Activated T-cell treated with anti-CD3 and anti-CD28 coated beads, Interleukin-2, amount 50 U/mL, for 4 hours (primary cell): ENCODE measurements at regions not wholly inside any gene's neighbourhood (a gene's known extent, or its start where the extent isn't known, plus 50 kb on each side); places are given as distances from the start of the nearest gene placed in this dataset.

Experiments
- ATAC-seq, 2 donors: fragments of 200-7000 bp; cut with Tn5 transposase; one replicate each; pipeline ENCODE4 v1.10.0; 2021
- DNase-seq: peaks from one replicate; pipeline ENCODE4 v3.0.0-alpha.2; 2020
- H3K27me3 Mint-ChIP-seq: one replicate; pipeline ENCODE4 v1.8.0; 2021; ENCODE audit warnings: low read depth, mixed read lengths
- H3K36me3 Mint-ChIP-seq: one replicate; pipeline ENCODE4 v1.8.0; 2022; ENCODE audit warnings: mixed read lengths; ENCODE audit not compliant: insufficient read depth
- H3K4me1 Mint-ChIP-seq: one replicate; pipeline ENCODE4 v1.8.0; 2021; ENCODE audit warnings: low read depth, mixed read lengths
- H3K4me3 Mint-ChIP-seq: one replicate; pipeline ENCODE4 v1.8.0; 2021; ENCODE audit warnings: mild to moderate bottlenecking, moderate library complexity, mixed read lengths
- H3K9me3 Mint-ChIP-seq: one replicate; pipeline ENCODE4 v1.8.0; 2021; ENCODE audit warnings: mixed read lengths

DNA sequence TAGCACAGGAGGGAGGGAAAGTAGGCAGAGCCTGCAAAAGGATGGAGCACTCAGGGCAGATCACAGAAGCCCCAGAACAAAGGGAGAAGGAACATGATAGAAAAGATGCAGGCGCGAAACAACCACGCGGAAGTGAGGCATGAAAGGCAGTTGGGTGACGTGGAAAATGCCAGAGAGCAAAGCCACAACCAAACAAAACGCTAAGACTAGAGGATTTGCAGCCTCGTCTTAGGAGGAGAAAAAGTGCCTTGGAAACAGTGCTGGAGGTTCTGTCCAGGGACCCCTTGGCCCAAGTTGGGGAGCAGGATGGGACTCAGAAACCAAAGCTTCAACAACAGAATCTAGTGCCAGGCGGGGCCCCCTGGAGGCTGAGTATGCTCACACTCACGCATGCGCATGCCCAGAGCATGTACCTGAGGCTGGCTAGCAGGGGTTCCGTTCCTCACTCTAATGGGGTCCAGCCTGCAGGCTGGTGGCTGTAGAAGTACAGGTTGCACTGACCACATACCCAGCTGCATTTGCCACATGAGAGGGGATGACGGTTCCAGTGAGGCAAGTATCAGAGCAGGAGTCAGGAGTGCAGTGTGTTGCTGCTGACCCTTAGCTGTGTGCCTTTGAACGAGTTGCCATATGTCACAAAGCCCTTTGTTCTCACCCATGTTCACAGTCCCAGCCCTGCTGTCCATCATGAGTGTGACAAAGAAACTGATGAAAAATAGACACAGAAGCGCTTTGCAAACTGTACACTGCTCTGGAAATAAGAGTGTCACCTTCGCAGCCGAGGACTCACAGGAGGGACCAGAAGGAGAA lies 568.6 kb upstream of the CADM1 start:
- DNase-seq (no peak), ATAC-seq (no peak)
- Mint-ChIP-seq H3K4me3 (no peak overlapping the region), H3K27me3 (peaks cover 4% of the 10 kb centered on the region), H3K9me3 (peaks cover 5% of the 10 kb centered on the region), H3K4me1 (no peaks in the 10 kb centered on the region), H3K36me3 (no peaks in the 10 kb centered on the region)

DNA sequence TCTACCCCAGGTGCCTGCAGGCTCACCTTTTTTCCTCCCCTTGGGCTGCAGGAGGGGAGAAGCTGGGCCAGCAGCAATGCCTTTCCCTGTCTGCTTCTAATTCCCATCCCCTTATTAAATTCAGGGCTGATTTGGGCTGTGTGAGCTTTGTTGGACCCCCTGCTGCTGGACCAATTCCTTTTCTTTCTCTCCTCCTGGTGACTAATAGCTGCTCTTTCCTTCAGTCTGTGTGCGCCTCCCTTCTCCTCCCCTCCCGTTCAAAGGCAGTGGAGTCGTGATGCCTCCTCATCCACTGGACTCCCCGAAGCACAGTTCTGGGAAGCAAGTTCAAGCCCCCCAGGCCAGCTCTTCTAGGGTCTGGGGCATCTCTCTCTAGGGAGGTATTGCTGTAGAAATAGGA lies 567.9 kb upstream of the CADM1 start:
- Mint-ChIP-seq H3K27me3 (peaks cover 4% of the 10 kb centered on the region), H3K4me3 (no peak overlapping the region), H3K9me3 (peaks cover 5% of the 10 kb centered on the region), H3K36me3 (no peaks in the 10 kb centered on the region), H3K4me1 (no peaks in the 10 kb centered on the region)
- no peak for ATAC-seq
- no peak for DNase-seq

DNA sequence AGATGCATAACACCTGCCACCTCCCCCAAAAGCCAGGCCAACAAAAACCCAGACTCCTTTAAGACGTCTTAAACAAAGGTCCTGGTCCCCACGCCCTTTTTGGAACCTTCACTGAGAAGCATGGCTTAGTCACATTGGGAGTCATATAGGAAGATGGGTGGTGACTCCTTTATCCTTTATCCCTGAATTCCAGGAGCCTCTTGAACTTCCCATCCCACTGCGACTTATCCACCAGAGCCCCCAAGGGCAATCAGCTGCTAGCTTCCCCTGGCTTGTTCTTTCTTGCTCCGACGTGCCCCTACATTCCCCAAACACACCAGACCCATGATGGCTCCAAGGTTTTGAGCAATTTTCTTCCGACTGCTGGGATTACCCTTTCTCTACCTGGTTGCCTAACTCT lies 567.0 kb upstream of the CADM1 start:
- H3K4me1 Mint-ChIP-seq = no peaks in the 10 kb centered on the region
- no peak overlapping the region for H3K4me3 Mint-ChIP-seq
- no peaks in the 10 kb centered on the region for H3K36me3 Mint-ChIP-seq
- no peaks in the 10 kb centered on the region for H3K9me3 Mint-ChIP-seq
- DNase-seq (no peak), ATAC-seq (no peak)
- no peaks in the 10 kb centered on the region for H3K27me3 Mint-ChIP-seq

DNA sequence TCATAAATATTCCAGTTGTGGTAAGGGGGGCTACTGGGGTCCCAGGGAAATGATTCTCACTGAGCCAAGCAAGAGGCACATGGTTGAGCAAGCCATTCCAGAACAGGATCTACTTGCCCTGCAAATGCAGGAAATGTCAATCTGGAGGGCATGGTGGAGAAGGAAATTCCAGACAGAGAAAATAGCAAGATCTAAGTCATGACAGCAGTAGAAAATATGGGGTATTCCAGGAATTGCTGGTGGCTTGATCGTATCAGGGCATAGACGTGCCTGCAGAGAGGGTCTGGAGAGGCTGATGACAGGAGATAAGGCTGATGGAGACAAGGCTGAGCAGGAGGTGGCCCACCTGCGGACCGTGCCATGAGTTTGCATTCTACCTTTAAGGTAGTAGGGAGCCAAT lies 566.3 kb upstream of the CADM1 start:
- no peaks in the 10 kb centered on the region for H3K4me1 Mint-ChIP-seq
- no peaks in the 10 kb centered on the region for H3K9me3 Mint-ChIP-seq
- ATAC-seq (no peak), DNase-seq (no peak)
- peaks cover 3% of the 10 kb centered on the region for H3K27me3 Mint-ChIP-seq
- H3K4me3 Mint-ChIP-seq = no peak overlapping the region
- H3K36me3 Mint-ChIP-seq = no peaks in the 10 kb centered on the region

- Mint-ChIP-seq H3K4me1 (no peaks in the 10 kb centered on the region), H3K4me3 (no peak overlapping the region), H3K9me3 (no peaks in the 10 kb centered on the region), H3K27me3 (peaks cover 6% of the 10 kb centered on the region), H3K36me3 (no peaks in the 10 kb centered on the region)
- DNase-seq (no peak), ATAC-seq (no peak)
Measured at GRCh38 chr11:116066777-116067176, 562.6 kb upstream of the CADM1 start.

DNA sequence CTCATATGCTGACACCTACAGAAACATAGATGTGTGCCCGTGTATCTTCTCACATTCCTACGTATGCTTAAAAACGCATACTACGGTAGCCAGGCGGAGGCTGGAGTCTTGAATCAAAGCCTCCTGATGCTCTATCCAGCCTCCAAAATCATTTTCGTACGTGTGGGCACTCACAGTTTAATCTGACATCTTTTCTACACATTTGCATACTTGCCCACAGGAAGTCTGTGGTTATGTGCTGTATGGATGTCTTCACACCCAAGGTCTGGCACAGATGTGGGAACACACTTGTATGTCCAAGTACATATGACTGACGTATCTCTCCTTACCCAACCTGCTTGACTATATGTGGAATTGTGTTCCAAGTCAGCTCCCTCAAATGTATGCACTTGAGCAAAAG lies 561.8 kb upstream of the CADM1 start:
- ATAC-seq = no peak
- DNase-seq = no peak
- H3K36me3 Mint-ChIP-seq = no peaks in the 10 kb centered on the region
- no peaks in the 10 kb centered on the region for H3K9me3 Mint-ChIP-seq
- no peaks in the 10 kb centered on the region for H3K4me1 Mint-ChIP-seq
- H3K27me3 Mint-ChIP-seq = peaks cover 9% of the 10 kb centered on the region
- no peak overlapping the region for H3K4me3 Mint-ChIP-seq

DNA sequence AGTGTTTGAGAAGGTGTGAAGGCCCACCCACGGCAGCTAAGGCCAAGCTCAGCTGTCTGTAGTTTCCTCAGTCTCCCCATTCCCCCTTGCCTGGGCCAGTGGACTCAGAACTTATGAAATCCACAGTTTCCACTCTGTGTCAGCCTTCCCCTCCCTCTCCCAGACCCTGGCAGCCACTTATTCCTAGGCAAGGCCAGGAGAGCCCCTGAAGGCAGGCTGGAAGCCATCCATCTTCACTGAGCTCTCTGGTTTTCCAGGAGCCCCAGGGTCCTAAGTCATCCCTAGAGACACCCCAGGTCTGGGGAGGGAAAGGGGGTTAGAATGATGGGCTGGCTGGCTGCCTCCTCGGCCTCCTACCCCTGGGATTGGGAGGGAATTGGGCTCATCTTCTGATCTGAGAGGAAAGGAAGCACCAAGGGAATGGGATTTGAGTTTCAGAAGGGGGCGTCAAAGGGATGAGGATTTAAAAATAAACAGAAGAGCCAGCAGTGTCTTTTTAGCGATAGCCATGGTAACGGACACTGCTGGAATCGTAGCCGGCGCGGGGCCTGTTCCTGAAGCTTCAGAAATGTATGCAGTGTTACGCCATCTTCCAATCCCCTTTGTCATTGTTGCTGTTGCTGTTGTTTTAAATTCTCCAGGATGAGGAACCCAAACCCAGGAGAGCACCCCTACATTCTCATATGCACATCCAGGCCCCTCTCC lies 561.1 kb upstream of the CADM1 start:
- Mint-ChIP-seq H3K4me1 (no peaks in the 10 kb centered on the region), H3K27me3 (peaks cover 11% of the 10 kb centered on the region), H3K4me3 (no peak overlapping the region), H3K36me3 (no peaks in the 10 kb centered on the region), H3K9me3 (no peaks in the 10 kb centered on the region)
- ATAC-seq (no peak), DNase-seq (no peak)

- H3K36me3 Mint-ChIP-seq = no peaks in the 10 kb centered on the region
- no peaks in the 10 kb centered on the region for H3K4me1 Mint-ChIP-seq
- DNase-seq (no peak), ATAC-seq (no peak)
- H3K27me3 Mint-ChIP-seq = peaks cover 14% of the 10 kb centered on the region
- no peaks in the 10 kb centered on the region for H3K9me3 Mint-ChIP-seq
- no peak overlapping the region for H3K4me3 Mint-ChIP-seq
Measured at GRCh38 chr11:116062490-116063171, 558.4 kb upstream of the CADM1 start.

DNA sequence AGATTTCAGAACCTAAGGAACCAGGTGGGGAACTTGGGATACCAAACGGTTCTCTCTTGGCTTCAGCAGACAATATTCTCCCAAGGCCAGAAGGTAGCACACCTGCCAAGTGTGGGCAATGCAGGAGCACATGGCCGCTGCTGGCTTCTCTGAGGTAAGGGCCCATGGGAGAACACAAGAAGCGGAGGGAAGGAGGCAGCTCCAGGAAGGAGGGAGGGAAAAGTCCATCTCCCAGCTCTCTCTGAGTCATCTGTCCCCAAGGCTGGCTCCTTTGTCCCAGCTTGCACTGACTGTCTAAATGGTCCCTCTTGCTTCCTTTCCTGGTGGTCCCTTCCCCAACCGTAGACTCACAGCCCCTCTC lies 557.9 kb upstream of the CADM1 start:
- Mint-ChIP-seq H3K9me3 (no peaks in the 10 kb centered on the region), H3K27me3 (peaks cover 14% of the 10 kb centered on the region), H3K4me1 (no peaks in the 10 kb centered on the region), H3K4me3 (no peak overlapping the region), H3K36me3 (no peaks in the 10 kb centered on the region)
- ATAC-seq (no peak), DNase-seq (no peak)

DNA sequence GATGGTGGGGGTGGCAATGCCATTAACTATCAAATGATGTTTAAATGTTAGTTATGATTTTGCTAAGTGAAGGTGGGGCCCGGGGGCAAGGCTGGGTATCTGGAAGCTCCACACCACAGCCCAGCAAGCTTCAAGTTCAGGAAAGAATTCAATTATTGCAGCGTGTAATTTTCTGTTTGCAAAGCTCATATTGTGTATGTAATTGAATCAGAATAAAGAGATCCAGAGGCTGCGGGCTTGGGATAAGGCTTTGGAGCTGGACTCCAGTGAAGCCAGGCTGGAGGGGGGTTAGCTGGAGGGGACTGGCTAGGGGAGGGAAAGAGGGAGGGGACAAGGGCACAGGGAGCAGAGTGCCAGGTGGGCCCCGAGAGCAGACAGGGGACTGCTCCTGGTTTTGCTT lies 557.1 kb upstream of the CADM1 start:
- Mint-ChIP-seq H3K36me3 (no peaks in the 10 kb centered on the region), H3K4me3 (no peak overlapping the region), H3K9me3 (no peaks in the 10 kb centered on the region), H3K4me1 (no peaks in the 10 kb centered on the region), H3K27me3 (peaks cover 14% of the 10 kb centered on the region)
- ATAC-seq (no peak), DNase-seq (no peak)

DNA sequence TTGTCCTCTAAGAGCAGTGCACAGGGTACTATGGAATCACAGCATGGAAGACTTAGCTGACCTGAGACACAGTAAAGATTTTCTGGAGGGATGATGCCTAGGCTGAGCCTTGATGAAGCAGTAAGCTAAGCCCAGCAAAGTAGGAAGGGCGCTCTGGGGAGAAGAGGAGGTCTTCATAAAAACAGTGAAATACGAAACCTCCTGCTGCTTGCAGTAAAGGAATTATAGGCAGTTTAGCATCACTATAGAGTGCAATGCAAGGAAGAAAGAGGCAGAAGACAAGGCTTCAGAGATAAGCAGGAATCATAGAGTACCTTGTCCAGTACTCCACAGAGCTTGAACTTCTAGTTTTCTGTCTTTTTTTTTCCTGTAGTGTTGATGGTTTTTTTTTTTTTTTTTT lies 555.7 kb upstream of the CADM1 start:
- ATAC-seq (no peak), DNase-seq (no peak)
- Mint-ChIP-seq H3K36me3 (no peaks in the 10 kb centered on the region), H3K4me1 (no peaks in the 10 kb centered on the region), H3K27me3 (peaks cover 12% of the 10 kb centered on the region), H3K4me3 (no peak overlapping the region), H3K9me3 (no peaks in the 10 kb centered on the region)

- H3K27me3 Mint-ChIP-seq = peaks cover 8% of the 10 kb centered on the region
- no peaks in the 10 kb centered on the region for H3K36me3 Mint-ChIP-seq
- H3K4me3 Mint-ChIP-seq = no peak overlapping the region
- no peak for ATAC-seq
- DNase-seq = no peak
- H3K9me3 Mint-ChIP-seq = no peaks in the 10 kb centered on the region
- H3K4me1 Mint-ChIP-seq = no peaks in the 10 kb centered on the region
Measured at GRCh38 chr11:116057000-116057399, 552.8 kb upstream of the CADM1 start.

DNA sequence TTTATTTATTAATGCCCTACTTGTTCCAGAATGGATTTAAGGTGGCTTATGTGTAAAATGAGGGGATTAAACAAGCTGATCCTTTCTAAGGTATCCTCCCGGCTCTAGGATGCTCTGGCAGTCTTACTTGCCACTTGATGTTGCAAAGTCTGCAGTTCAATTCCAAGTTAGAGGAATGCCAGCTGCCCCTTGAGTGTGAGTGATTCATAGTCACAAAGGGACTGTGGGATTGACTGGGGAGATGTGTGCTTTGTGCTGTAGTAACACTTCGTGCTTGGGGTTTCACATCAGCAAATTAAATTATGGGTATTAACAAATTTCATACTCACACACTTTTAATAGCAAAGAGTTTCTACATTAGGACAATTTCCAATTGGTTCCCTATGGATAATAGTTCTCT lies 550.8 kb upstream of the CADM1 start:
- no peaks in the 10 kb centered on the region for H3K36me3 Mint-ChIP-seq
- H3K27me3 Mint-ChIP-seq = peaks cover 2% of the 10 kb centered on the region
- no peaks in the 10 kb centered on the region for H3K4me1 Mint-ChIP-seq
- DNase-seq (no peak), ATAC-seq (no peak)
- H3K9me3 Mint-ChIP-seq = no peaks in the 10 kb centered on the region
- no peak overlapping the region for H3K4me3 Mint-ChIP-seq

DNA sequence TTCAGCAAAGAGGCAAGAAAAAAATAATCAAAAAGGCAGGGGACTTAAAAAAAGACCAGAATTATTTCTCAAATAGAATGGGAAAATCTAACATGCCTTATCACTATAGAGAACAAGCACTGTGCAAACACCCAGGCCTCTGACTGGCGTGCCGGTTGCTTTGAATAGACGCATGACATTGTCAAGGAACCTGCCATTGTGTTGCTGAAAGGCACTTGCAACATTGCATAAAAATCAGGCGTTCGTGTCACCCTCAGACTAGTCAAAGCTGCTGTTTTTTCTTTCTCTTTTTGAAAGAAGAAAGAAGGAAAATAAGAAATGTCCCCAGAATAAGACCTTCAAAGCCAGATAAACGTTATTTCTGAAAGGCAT lies 549.3 kb upstream of the CADM1 start:
- Mint-ChIP-seq H3K36me3 (no peaks in the 10 kb centered on the region), H3K4me3 (no peak overlapping the region), H3K4me1 (no peaks in the 10 kb centered on the region), H3K9me3 (no peaks in the 10 kb centered on the region), H3K27me3 (no peaks in the 10 kb centered on the region)
- no peak for DNase-seq
- no peak for ATAC-seq
